Hepatocyte (in vitro differentiated cells): ENCODE measurements at regions not wholly inside any gene's neighbourhood (a gene's known extent, or its start where the extent isn't known, plus 50 kb on each side); places are given as distances from the start of the nearest gene placed in this dataset.

ENCODE experiments used
- DNase-seq: peaks from one replicate; pipeline ENCODE4 v3.0.0-alpha.2; 2016; ENCODE audit warnings: low spot score
- H2AFZ ChIP-seq: fragments of 200-600 bp; sonication (generic); 2 replicates; pipeline ENCODE4 v1.6.0; 2016; ENCODE audit warnings: antibody characterized with exemption, mild to moderate bottlenecking
- H3K27ac ChIP-seq: fragments of 200-600 bp; sonication (generic); 2 replicates; pipeline ENCODE4 v1.5.1; 2016; ENCODE audit warnings: mild to moderate bottlenecking
- H3K27me3 ChIP-seq: fragments of 200-600 bp; sonication (generic); 2 replicates; pipeline ENCODE4 v1.6.1; 2016
- H3K36me3 ChIP-seq: fragments of 200-600 bp; sonication (generic); replicated peaks from 2 replicates; pipeline ENCODE4 v1.5.1; 2016; ENCODE audit warnings: low read depth; ENCODE audit not compliant: insufficient read depth
- H3K4me1 ChIP-seq: fragments of 200-600 bp; sonication (generic); 2 replicates; pipeline ENCODE4 v1.5.1; 2016; ENCODE audit warnings: mild to moderate bottlenecking, moderate library complexity; ENCODE audit not compliant: insufficient read depth
- H3K4me2 ChIP-seq: fragments of 200-600 bp; sonication (generic); 2 replicates; pipeline ENCODE4 v1.6.0; 2016
- H3K4me3 ChIP-seq: fragments of 200-600 bp; sonication (generic); 2 replicates; pipeline ENCODE4 v1.5.1; 2016; ENCODE audit warnings: mild to moderate bottlenecking
- H3K79me2 ChIP-seq: fragments of 200-600 bp; sonication (generic); 2 replicates; pipeline ENCODE4 v1.6.0; 2017; ENCODE audit warnings: mild to moderate bottlenecking
- H3K9me2 ChIP-seq: fragments of 200-600 bp; sonication (generic); replicated peaks from 2 replicates; pipeline ENCODE4 v1.6.0; 2017; ENCODE audit warnings: mild to moderate bottlenecking; ENCODE audit not compliant: insufficient read depth
- H3K9me3 ChIP-seq: fragments of 200-600 bp; sonication (generic); 2 replicates; pipeline ENCODE4 v1.5.1; 2016; ENCODE audit warnings: low read depth, mild to moderate bottlenecking
- H4K20me1 ChIP-seq: fragments of 200-600 bp; sonication (generic); 2 replicates; pipeline ENCODE4 v1.6.0; 2016; ENCODE audit warnings: mild to moderate bottlenecking; ENCODE audit not compliant: insufficient read depth, poor library complexity, severe bottlenecking
- EZH2 ChIP-seq: fragments of 200-600 bp; sonication (generic); IDR thresholded peaks from 2 replicates; pipeline ENCODE4 v1.6.1; 2016; ENCODE audit warnings: antibody characterized with exemption, mild to moderate bottlenecking, borderline replicate concordance
- EZH2phosphoT487 ChIP-seq: fragments of 200-600 bp; sonication (generic); IDR thresholded peaks from one replicate; pipeline ENCODE4 v1.6.1; 2018; ENCODE audit warnings: antibody characterized with exemption, mild to moderate bottlenecking, low read depth, moderate library complexity; ENCODE audit not compliant: unreplicated experiment, severe bottlenecking
- WGBS: methylation state at CpG from one replicate; pipeline ENCODE4 v1.1.6; 2016; ENCODE audit warnings: low lambda C conversion rate; ENCODE audit errors: missing lambda C conversion rate; 5-methylcytosine and 5-hydroxymethylcytosine counted together
- TF ChIP-seq, protein P1 (sequence below): fragments of 200-600 bp; sonication (generic); IDR thresholded peaks from 2 replicates; pipeline ENCODE4 v1.5.1; 2016; ENCODE audit warnings: antibody characterized with exemption, mild to moderate bottlenecking; ENCODE audit not compliant: poor library complexity

- no peaks in the 10 kb centered on the region for H3K4me1 ChIP-seq
- H3K9me3 ChIP-seq = no peaks in the 10 kb centered on the region
- TF ChIP-seq EZH2phosphoT487 = no peak
- no peak for TF ChIP-seq EZH2
- TF ChIP-seq, protein P1, sequence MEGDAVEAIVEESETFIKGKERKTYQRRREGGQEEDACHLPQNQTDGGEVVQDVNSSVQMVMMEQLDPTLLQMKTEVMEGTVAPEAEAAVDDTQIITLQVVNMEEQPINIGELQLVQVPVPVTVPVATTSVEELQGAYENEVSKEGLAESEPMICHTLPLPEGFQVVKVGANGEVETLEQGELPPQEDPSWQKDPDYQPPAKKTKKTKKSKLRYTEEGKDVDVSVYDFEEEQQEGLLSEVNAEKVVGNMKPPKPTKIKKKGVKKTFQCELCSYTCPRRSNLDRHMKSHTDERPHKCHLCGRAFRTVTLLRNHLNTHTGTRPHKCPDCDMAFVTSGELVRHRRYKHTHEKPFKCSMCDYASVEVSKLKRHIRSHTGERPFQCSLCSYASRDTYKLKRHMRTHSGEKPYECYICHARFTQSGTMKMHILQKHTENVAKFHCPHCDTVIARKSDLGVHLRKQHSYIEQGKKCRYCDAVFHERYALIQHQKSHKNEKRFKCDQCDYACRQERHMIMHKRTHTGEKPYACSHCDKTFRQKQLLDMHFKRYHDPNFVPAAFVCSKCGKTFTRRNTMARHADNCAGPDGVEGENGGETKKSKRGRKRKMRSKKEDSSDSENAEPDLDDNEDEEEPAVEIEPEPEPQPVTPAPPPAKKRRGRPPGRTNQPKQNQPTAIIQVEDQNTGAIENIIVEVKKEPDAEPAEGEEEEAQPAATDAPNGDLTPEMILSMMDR = no peak
- H4K20me1 ChIP-seq = no peaks in the 10 kb centered on the region
- DNase-seq = no peak
- H3K36me3 ChIP-seq = no peaks in the 10 kb centered on the region
- no peak overlapping the region for H3K4me2 ChIP-seq
- no peaks in the 10 kb centered on the region for H3K27me3 ChIP-seq
- H3K4me3 ChIP-seq = no peak overlapping the region
- no peaks in the 10 kb centered on the region for H3K9me2 ChIP-seq
- 95% methylated on average over 3 of the region's 3 CpGs for WGBS
- H3K27ac ChIP-seq = no peak overlapping the region
- no peak overlapping the region for H2AFZ ChIP-seq
- no peaks in the 10 kb centered on the region for H3K79me2 ChIP-seq
Observed at GRCh38 chr1:218829097-218829496, 344.6 kb upstream of the LYPLAL1 start.

DNA sequence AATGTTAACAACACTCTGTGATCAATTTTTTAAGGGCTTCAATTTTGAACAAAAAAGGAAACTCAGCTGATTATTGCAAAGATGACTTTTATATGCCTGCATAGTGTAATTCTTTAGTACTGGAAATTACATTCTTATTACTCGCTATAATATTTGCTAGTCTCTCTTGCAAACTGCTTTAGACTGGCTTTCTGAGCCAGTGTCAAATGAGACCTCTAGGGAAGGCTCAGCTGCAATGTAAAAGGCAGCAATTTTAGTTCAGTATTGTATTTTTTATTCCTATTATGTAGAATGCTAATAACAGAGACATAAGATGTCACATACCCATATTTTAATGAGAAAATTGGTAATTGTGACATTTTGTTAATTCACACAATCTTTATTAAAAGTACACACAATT lies 338.1 kb upstream of the LYPLAL1 start:
- DNase-seq = no peak
- H4K20me1 ChIP-seq = no peaks in the 10 kb centered on the region
- TF ChIP-seq EZH2 (no peak), EZH2phosphoT487 (no peak)
- TF ChIP-seq, protein P1 = no peak
- no peaks in the 10 kb centered on the region for H3K79me2 ChIP-seq
- H3K4me1 ChIP-seq = no peaks in the 10 kb centered on the region
- WGBS = 91% methylated on average over 1 of the region's 1 CpG
- no peak overlapping the region for H3K4me2 ChIP-seq
- H3K9me2 ChIP-seq = no peaks in the 10 kb centered on the region
- H2AFZ ChIP-seq = no peak overlapping the region
- H3K9me3 ChIP-seq = no peaks in the 10 kb centered on the region
- H3K36me3 ChIP-seq = no peaks in the 10 kb centered on the region
- H3K4me3 ChIP-seq = no peak overlapping the region
- H3K27ac ChIP-seq = no peak overlapping the region
- no peaks in the 10 kb centered on the region for H3K27me3 ChIP-seq

GRCh38 chr1:218836264-218836663 lies 337.4 kb upstream of the LYPLAL1 start:
- H3K4me3 ChIP-seq = no peak overlapping the region
- no peak overlapping the region for H3K27ac ChIP-seq
- H3K4me1 ChIP-seq = no peaks in the 10 kb centered on the region
- WGBS = 96% methylated on average over 3 of the region's 3 CpGs
- H3K27me3 ChIP-seq = no peaks in the 10 kb centered on the region
- no peak overlapping the region for H3K4me2 ChIP-seq
- no peak overlapping the region for H2AFZ ChIP-seq
- no peaks in the 10 kb centered on the region for H3K9me3 ChIP-seq
- H3K9me2 ChIP-seq = no peaks in the 10 kb centered on the region
- no peaks in the 10 kb centered on the region for H3K36me3 ChIP-seq
- no peak for TF ChIP-seq EZH2
- TF ChIP-seq, protein P1 = no peak
- no peak for TF ChIP-seq EZH2phosphoT487
- H3K79me2 ChIP-seq = no peaks in the 10 kb centered on the region
- no peaks in the 10 kb centered on the region for H4K20me1 ChIP-seq
- DNase-seq = no peak

DNA sequence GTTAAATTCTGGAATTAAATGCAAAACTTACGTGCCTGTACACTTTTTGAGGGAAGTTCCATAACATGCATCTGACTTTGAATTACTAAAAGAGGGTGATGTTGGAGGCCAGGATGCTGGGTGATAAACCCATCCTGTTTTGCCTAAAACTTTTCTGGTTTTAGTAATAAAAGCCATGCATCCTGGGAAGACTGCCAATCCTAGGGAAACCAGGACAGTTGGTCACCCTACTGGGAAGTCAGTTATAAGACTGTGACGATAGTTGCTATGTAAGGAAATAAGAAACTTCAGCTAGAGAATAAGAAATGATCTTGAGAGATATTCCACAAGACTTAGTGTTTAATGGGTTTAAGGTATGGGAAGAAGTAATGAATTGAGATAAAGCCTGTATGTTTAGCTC lies 336.6 kb upstream of the LYPLAL1 start:
- no peaks in the 10 kb centered on the region for H3K9me2 ChIP-seq
- DNase-seq = no peak
- WGBS = 91% methylated on average over 2 of the region's 2 CpGs
- no peak overlapping the region for H2AFZ ChIP-seq
- no peak overlapping the region for H3K4me2 ChIP-seq
- no peaks in the 10 kb centered on the region for H3K27me3 ChIP-seq
- TF ChIP-seq, protein P1 = no peak
- TF ChIP-seq EZH2phosphoT487 = no peak
- TF ChIP-seq EZH2 = no peak
- no peak overlapping the region for H3K27ac ChIP-seq
- no peak overlapping the region for H3K4me3 ChIP-seq
- H3K4me1 ChIP-seq = no peaks in the 10 kb centered on the region
- H3K79me2 ChIP-seq = no peaks in the 10 kb centered on the region
- H4K20me1 ChIP-seq = no peaks in the 10 kb centered on the region
- no peaks in the 10 kb centered on the region for H3K9me3 ChIP-seq
- H3K36me3 ChIP-seq = no peaks in the 10 kb centered on the region
